Mammary epithelial cell (primary cell): ENCODE measurements at regions not wholly inside any gene's neighbourhood (a gene's known extent, or its start where the extent isn't known, plus 50 kb on each side); places are given as distances from the start of the nearest gene placed in this dataset.

ENCODE experiments used
- CTCF ChIP-seq, 2 donors: IDR thresholded peaks in 1 of 2; conservative IDR thresholded peaks in 1 of 2; 2 replicates each; pipeline ENCODE4 v1.5.1; 2011 to 2012; ENCODE audit warnings: inconsistent platforms in 2 of 2, low read length in 2 of 2, mild to moderate bottlenecking in 2 of 2, control low read depth in 1 of 2, low read depth in 1 of 2; ENCODE audit not compliant: insufficient read depth in 1 of 2; ENCODE audit errors: extremely low read depth in 1 of 2
- EZH2 ChIP-seq: IDR thresholded peaks from 2 replicates; pipeline ENCODE4 v1.6.1; 2012; ENCODE audit warnings: low read length, inconsistent platforms, borderline replicate concordance

- TF ChIP-seq CTCF (conservative IDR thresholded peaks at IDR 0.05 in 1 of 2, IDR thresholded peaks at IDR 0.05 in 1 of 2; ENCODE audit: extremely low read depth in 1 of 2, insufficient read depth in 1 of 2, low read depth in 1 of 2, low read length in 2 of 2) = no peak
- no peak for TF ChIP-seq EZH2
These were observed 558.9 kb downstream of the SPOCK3 start for GRCh38 chr4:166675411-166675810.
